ENCODE measurements at regions not wholly inside any gene's neighbourhood (a gene's known extent, or its start where the extent isn't known, plus 50 kb on each side); places are given as distances from the start of the nearest gene placed in this dataset.
A peak's percentile ranks its signal among the peaks of the same experiment; 100 is the strongest.
"Not testable (repeated sequence)": the region's sequence is repeated elsewhere in the genome, so short reads cannot be mapped to it uniquely, and the experiment has no call there.

- DNase-seq: no peak
These were observed 215.1 kb upstream of the RPS23 start for GRCh38 chr5:82493221-82493620.

- no peak for DNase-seq
These were observed 213.2 kb upstream of the RPS23 start for GRCh38 chr5:82491397-82491796.

- DNase-seq: no peak
These were observed 211.5 kb upstream of the RPS23 start for GRCh38 chr5:82489683-82490082.

- DNase-seq: no peak
These were observed 209.0 kb upstream of the RPS23 start for GRCh38 chr5:82487131-82487530.

GRCh38 chr5:82480331-82480730, 202.2 kb upstream of the RPS23 start:
- DNase-seq: no peak

- no peak for DNase-seq
These were observed 198.0 kb upstream of the RPS23 start for GRCh38 chr5:82476155-82476554.

GRCh38 chr5:82473262-82473661, 195.1 kb upstream of the RPS23 start:
- no peak for DNase-seq

- no peak for DNase-seq
These were observed 192.2 kb upstream of the RPS23 start for GRCh38 chr5:82470185-82470994.

- DNase-seq: peak; percentile 42
These were observed 188.9 kb upstream of the RPS23 start for GRCh38 chr5:82466986-82467561.

GRCh38 chr5:82465235-82465634, 187.1 kb upstream of the RPS23 start:
- DNase-seq: no peak

GRCh38 chr5:82459626-82460025, 181.5 kb upstream of the RPS23 start:
- DNase-seq: no peak

- DNase-seq: not testable (repeated sequence)
These were observed 177.2 kb upstream of the RPS23 start for GRCh38 chr5:82455317-82455716.

- no peak for DNase-seq
These were observed 170.2 kb upstream of the RPS23 start for GRCh38 chr5:82448374-82448773.

- DNase-seq: no peak
These were observed 169.8 kb upstream of the RPS23 start for GRCh38 chr5:82447913-82448312.

- DNase-seq: no peak
These were observed 168.7 kb upstream of the RPS23 start for GRCh38 chr5:82446809-82447208.

- DNase-seq: peak; percentile 66
These were observed 167.7 kb upstream of the RPS23 start for GRCh38 chr5:82445726-82446335.

- DNase-seq: no peak
These were observed 161.7 kb upstream of the RPS23 start for GRCh38 chr5:82439750-82440445.

- not testable (repeated sequence) for DNase-seq
These were observed 159.4 kb upstream of the RPS23 start for GRCh38 chr5:82437565-82437964.

GRCh38 chr5:82436291-82436690, 158.1 kb upstream of the RPS23 start:
- DNase-seq: no peak

GRCh38 chr5:82434696-82435660, 156.8 kb upstream of the RPS23 start:
- not testable (repeated sequence) for DNase-seq

GRCh38 chr5:82426464-82427154, 148.5 kb upstream of the RPS23 start:
- DNase-seq: no peak
